GM12892 (cell line): ENCODE measurements at regions not wholly inside any gene's neighbourhood (a gene's known extent, or its start where the extent isn't known, plus 50 kb on each side); places are given as distances from the start of the nearest gene placed in this dataset.

Experiments used
- POLR2A ChIP-seq: IDR thresholded peaks from 2 replicates; pipeline ENCODE4 v1.6.1; 2011; ENCODE audit warnings: low read depth, low read length, control low read depth
- POLR2AphosphoS5 ChIP-seq: IDR thresholded peaks from 2 replicates; pipeline ENCODE4 v1.6.1; 2011; ENCODE audit warnings: low read depth, low read length, control low read depth

DNA sequence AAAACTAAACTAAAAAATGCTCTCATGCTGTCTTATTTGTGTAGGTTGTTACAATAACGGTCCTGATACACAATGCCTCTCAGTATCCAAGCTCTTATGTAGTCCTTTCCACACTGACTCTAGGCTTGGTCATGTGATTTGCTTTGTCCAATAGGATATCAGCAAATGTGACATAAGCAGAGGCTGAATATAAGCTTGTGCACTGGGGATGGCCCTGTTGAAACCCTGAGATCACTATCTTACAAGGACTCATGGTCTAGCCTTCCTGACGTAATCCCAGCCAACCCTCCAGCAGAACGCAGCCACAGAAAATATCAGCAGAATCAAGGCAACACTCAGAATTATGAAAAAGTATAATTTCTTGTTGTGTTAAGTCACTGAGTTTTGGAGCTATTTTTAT, 145.1 kb upstream of the CCN2 start:
- TF ChIP-seq POLR2AphosphoS5 (no peak), POLR2A (no peak)
